GM12873 (cell line): ENCODE measurements at regions not wholly inside any gene's neighbourhood (a gene's known extent, or its start where the extent isn't known, plus 50 kb on each side); places are given as distances from the start of the nearest gene placed in this dataset.

ENCODE experiments used
- TF ChIP-seq, protein P1 (sequence below): IDR thresholded peaks from 2 replicates; pipeline ENCODE4 v1.5.1; 2012; ENCODE audit warnings: low read depth, mild to moderate bottlenecking, moderate library complexity, low read length, control low read depth; ENCODE audit not compliant: insufficient read depth; ENCODE audit errors: missing control alignments

DNA sequence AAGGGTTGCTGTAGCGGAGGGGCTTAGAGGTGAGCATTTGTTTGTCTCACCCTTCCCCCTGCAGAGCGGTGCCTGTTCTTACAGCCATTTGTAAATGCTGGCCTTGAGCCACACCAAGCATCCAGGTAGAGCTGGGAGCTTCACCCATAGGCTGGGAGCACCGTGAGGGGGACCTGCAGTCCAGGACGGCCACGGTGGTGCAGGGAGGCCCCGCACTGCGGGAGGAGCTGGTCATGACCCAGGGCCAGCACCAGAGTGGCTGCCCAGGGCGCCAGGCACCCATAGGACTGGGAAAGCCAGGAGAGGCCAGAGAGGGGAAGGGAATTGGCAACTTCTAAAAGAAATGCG, 197.3 kb upstream of the ADAMTS16 start:
- TF ChIP-seq, protein P1, sequence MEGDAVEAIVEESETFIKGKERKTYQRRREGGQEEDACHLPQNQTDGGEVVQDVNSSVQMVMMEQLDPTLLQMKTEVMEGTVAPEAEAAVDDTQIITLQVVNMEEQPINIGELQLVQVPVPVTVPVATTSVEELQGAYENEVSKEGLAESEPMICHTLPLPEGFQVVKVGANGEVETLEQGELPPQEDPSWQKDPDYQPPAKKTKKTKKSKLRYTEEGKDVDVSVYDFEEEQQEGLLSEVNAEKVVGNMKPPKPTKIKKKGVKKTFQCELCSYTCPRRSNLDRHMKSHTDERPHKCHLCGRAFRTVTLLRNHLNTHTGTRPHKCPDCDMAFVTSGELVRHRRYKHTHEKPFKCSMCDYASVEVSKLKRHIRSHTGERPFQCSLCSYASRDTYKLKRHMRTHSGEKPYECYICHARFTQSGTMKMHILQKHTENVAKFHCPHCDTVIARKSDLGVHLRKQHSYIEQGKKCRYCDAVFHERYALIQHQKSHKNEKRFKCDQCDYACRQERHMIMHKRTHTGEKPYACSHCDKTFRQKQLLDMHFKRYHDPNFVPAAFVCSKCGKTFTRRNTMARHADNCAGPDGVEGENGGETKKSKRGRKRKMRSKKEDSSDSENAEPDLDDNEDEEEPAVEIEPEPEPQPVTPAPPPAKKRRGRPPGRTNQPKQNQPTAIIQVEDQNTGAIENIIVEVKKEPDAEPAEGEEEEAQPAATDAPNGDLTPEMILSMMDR, result no peak

DNA sequence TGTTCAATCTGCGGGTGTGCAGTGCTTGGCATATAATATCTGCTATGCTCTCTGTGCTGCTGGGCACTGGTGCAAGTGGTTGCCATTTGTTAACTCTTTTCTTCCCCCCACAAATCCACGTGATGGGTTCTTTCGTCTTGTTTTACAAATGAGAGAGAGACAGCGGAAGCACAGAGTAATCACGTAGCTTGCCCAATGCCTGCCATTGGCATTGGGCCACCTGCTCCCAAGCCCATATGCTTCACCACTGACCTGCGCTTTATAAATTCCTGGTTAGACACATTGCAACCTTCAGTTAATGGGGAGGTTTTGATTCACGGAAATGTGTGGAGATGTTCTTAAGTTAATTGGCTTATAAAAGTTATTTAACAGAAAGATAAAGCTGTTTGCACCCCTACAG, 194.8 kb upstream of the ADAMTS16 start:
- TF ChIP-seq, protein P1, result no peak

DNA sequence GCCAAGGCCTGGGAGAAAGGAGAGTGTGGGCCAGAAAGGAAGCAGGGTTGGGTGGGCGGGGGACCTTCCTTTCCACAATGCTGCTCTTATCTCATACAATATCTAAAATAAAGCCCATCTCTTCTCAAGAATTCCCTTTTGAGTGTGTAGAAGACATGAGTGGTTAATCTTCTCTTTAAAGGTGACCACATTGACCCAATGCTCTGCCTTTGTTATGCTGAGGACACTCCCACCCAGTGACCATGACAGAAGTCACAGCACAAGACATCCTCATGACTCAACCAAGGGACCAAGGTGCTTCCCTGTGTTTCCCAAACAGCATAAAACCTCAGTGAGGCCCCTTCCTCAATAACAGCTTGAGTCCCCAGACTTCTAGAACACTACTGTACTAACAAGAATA, 193.0 kb upstream of the ADAMTS16 start:
- TF ChIP-seq, protein P1, result no peak

DNA sequence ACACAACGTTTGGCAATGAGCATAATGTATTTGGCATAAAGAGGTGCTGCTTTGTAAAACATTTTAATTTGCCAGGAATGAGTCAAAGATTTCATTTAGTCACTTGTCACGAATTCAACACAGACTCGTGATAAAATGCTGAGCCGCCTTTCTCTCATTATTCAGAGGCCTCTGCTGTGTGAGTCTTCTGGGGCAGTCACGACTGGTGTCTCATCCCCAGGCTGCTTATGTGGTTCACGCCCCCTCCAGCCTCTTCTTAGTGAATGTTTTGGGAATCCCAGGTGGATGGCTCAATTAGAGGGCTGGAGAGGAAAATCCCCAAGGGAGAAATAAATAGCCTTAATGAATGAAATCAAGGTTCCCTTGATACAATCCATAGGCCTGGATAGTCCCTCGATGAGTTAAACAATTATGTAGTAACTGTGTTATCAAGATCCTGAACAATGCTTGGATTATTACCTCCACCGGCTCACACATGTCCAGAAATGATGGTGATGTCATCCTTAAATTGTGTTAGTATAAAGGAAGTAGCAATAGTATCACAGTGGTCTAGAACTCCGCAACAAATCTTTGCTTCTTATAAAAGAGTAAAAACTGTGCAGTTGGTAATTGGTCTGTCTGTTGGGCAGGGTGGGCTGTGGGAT, 192.1 kb upstream of the ADAMTS16 start:
- TF ChIP-seq, protein P1, result no peak

DNA sequence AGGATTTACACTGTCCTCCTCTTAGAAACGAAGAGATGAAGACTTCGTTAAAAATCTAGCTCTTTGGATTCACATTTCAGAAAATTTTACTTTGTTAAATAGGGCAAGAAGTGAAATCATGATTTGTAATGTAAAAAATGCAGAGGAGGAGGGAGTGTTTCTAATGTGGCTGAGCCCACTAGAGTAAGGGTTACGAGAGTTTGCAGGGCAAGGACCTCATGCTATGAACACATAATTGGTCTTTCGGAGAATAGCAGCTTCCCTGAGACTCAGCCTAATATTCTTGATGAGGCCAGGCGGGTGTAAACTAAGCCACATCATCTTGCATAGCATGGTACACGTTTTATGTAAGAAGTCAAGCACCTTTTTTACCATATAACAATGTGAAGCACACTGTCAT, 191.0 kb upstream of the ADAMTS16 start:
- TF ChIP-seq, protein P1, result no peak

DNA sequence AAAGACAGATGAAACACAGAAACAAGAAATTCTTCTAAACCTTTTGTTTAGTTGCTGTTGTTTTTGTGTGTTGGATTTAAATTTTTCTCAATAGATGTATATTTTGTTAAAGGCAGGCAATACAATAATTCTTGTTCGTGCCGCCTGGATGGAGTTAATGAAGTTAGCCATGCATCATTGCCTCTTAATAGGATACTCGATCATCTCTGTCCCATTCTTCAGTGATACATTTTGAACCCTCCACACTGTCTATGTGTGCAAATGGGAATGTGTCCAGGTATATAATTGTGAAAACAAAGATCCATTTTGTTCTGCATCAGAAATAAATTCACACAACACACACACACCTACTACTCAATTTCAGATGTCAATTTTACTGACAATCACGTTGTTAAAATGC, 186.6 kb upstream of the ADAMTS16 start:
- TF ChIP-seq, protein P1, result no peak

DNA sequence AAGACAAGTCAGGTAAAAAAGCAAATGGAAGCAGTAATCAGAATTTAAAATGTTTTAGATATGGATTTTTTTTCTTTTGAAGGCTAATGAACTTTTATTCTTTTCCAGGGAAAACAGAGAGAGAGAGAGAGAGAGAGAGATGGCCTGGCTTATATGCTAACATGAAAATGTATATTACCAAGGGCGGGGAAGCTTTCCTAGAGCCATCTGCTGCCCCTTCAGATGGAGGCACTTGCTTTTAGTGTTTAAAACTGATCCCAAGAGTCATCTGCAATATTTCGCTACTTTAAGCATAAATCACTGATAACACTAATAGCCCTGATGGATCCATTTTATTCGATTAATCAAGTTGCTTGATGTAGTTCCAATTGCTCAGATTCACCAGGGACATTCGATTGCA, 186.1 kb upstream of the ADAMTS16 start:
- TF ChIP-seq, protein P1, result no peak

DNA sequence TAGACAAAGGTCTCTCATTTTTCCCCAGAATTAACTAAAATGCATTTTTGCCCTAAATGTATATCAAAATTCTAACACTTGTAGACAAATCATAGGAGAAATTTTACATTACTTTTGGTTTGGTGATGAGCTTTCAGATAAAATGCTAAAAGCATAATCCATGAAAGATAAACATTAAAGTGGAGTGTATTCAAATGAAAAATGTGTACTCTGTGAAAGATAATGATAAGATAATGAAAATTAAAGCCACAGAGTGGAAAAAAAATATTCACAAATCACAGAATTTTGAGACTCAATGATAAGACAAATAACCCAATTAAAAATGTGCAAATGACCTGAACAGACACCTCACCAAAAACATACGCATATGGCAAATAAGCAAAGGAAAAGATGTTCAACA, 176.9 kb upstream of the ADAMTS16 start:
- TF ChIP-seq, protein P1, result no peak
